ENCODE measurements at regions not wholly inside any gene's neighbourhood (a gene's known extent, or its start where the extent isn't known, plus 50 kb on each side); places are given as distances from the start of the nearest gene placed in this dataset.

DNA sequence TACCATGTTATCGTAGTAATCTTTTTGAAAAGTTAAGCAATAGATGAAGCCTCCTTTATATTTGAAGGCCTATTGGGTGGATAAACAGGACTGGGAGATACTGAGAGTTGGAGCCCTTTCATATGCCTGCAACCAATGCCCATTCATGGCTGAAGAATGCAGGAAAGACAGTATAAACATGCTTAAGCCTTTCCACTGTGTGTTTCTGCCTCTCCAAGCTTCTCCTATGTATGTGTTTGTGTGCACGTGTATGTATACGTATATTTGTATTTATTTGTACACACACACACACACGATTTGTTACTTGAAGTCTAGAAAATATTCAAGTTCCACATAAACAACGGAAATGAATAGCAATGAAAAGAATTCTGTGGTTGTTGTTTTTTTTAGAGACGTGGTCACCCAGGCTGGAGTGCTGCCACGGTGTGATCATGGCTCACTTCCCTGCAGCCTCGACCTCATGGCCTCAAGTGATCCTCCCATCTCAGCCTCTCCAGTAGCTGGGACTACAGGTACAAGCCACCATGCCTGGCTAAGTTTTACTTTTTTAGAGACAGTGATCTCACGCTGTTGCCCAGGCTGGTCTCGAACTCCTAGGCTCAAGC lies 1453.5 kb downstream of the AACS start:
- H3K79me1 ChIP-seq (ENCODE audit: low read depth, low read length), result no peaks in the 10 kb centered on the region
- no peak overlapping the region for H3K4me2 ChIP-seq (ENCODE audit: insufficient read depth in 1 of 2, low read depth in 2 of 2, low read length in 2 of 2)
- no peak overlapping the region for H3K9ac ChIP-seq (replicated peaks in 1 of 4; ENCODE audit: extremely low read depth in 1 of 4, low read depth in 3 of 4, low read length in 3 of 4)
- WGBS, 2 experiments (ENCODE audit: extremely low coverage in 1 of 2, insufficient coverage in 1 of 2, insufficient read length in 1 of 2, insufficient replicate concordance in 2 of 2, low coverage in 1 of 2, low lambda C conversion rate in 2 of 2, missing lambda C conversion rate in 1 of 2), result 92% methylated on average over 10 of the region's 10 CpGs; no CpG with 5 or more reads in 1 of the 2 experiments
- CTCF ChIA-PET (ENCODE audit: partially characterized antibody), result interaction anchor here (0.8 to 1.0 kb wide), 2 partner anchors 100 to 156 kb away, joined by 3 read pairs; no protein-coding TSS in a partner anchor
- H3K4me1 ChIP-seq (replicated peaks in 1 of 4; ENCODE audit: control insufficient read depth in 3 of 4, insufficient read depth in 4 of 4, low read length in 3 of 4), result no peaks in the 10 kb centered on the region
- no peak overlapping the region for H2BK20ac ChIP-seq (ENCODE audit: low read length)
- no peaks in the 10 kb centered on the region for H3K27me3 ChIP-seq (replicated peaks in 1 of 4; ENCODE audit: control insufficient read depth in 3 of 4, extremely low read depth in 1 of 4, insufficient read depth in 3 of 4, low read length in 3 of 4)
- H2BK120ac ChIP-seq (replicated peaks; ENCODE audit: low read depth, low read length), result no peak overlapping the region
- FAIRE-seq, result no peak
- POLR2A ChIA-PET (ENCODE audit: partially characterized antibody), result no interaction called here
- H2BK15ac ChIP-seq (ENCODE audit: low read length), result no peak overlapping the region
- no peak for DNase-seq (ENCODE audit: low read depth in 1 of 2, low spot score in 2 of 2)
- no peaks in the 10 kb centered on the region for H3K36me3 ChIP-seq (ENCODE audit: control insufficient read depth in 2 of 4, insufficient read depth in 4 of 4, low read length in 3 of 4)
- no peaks in the 10 kb centered on the region for H3K79me2 ChIP-seq (ENCODE audit: control insufficient read depth in 1 of 2, insufficient read depth in 2 of 2, low read length in 2 of 2)
- H3K14ac ChIP-seq (ENCODE audit: insufficient read length), result no peak overlapping the region
- H2AFZ ChIP-seq (ENCODE audit: low read length), result no peak overlapping the region
- no peak overlapping the region for H4K5ac ChIP-seq (ENCODE audit: insufficient read length, low read depth, low read length)
- H3K4me3 ChIP-seq (ENCODE audit: extremely low read depth in 1 of 4, insufficient read depth in 2 of 4, low read depth in 3 of 4, low read length in 4 of 4), result no peak overlapping the region
- no peak overlapping the region for H4K8ac ChIP-seq (ENCODE audit: extremely low read depth, insufficient read depth, low read length)
- no peak overlapping the region for H3K18ac ChIP-seq (ENCODE audit: extremely low read depth, low read length)
- no peaks in the 10 kb centered on the region for H3K23me2 ChIP-seq (ENCODE audit: low read depth, low read length)
- H3K9me3 ChIP-seq (ENCODE audit: insufficient read depth in 2 of 2, low read depth in 1 of 2, low read length in 1 of 2), result no peaks in the 10 kb centered on the region
- H2AK5ac ChIP-seq (ENCODE audit: low read depth, low read length), result no peak overlapping the region
- TF ChIP-seq CTCF (IDR thresholded peaks at IDR 0.05; ENCODE audit: control extremely low read depth in 1 of 3, insufficient read depth in 1 of 3, low read depth in 1 of 3, low read length in 3 of 3) (no peak), TCF12 (IDR thresholded peaks at IDR 0.05; ENCODE audit: low read depth, low read length) (no peak)
- no peak overlapping the region for H3K56ac ChIP-seq (replicated peaks; ENCODE audit: insufficient read length, low read depth, low read length)
- no peak overlapping the region for H3K23ac ChIP-seq (ENCODE audit: insufficient read length)
- H4K91ac ChIP-seq (replicated peaks; ENCODE audit: insufficient read length, low read length), result no peak overlapping the region
- H3K27ac ChIP-seq (ENCODE audit: low read depth, low read length), result no peak overlapping the region
- no peaks in the 10 kb centered on the region for H4K20me1 ChIP-seq (replicated peaks in 1 of 2; ENCODE audit: control insufficient read depth in 1 of 2, insufficient read depth in 2 of 2, low read length in 2 of 2)
- no peak overlapping the region for H2BK5ac ChIP-seq (ENCODE audit: low read depth, low read length)
- H2BK12ac ChIP-seq (ENCODE audit: low read depth, low read length), result no peak overlapping the region
- no peak overlapping the region for H3K4ac ChIP-seq (replicated peaks; ENCODE audit: insufficient read length, low read depth, low read length)
